SIG-M5 treated with dmso at 0.1 percent for 504 hours (cell line): ENCODE measurements at regions not wholly inside any gene's neighbourhood (a gene's known extent, or its start where the extent isn't known, plus 50 kb on each side); places are given as distances from the start of the nearest gene placed in this dataset.

Experiments used
- DNase-seq: peaks from one replicate; lab custom pipeline; 2025; ENCODE audit not compliant: unreplicated experiment; lab: John Stamatoyannopoulos, UW

DNA sequence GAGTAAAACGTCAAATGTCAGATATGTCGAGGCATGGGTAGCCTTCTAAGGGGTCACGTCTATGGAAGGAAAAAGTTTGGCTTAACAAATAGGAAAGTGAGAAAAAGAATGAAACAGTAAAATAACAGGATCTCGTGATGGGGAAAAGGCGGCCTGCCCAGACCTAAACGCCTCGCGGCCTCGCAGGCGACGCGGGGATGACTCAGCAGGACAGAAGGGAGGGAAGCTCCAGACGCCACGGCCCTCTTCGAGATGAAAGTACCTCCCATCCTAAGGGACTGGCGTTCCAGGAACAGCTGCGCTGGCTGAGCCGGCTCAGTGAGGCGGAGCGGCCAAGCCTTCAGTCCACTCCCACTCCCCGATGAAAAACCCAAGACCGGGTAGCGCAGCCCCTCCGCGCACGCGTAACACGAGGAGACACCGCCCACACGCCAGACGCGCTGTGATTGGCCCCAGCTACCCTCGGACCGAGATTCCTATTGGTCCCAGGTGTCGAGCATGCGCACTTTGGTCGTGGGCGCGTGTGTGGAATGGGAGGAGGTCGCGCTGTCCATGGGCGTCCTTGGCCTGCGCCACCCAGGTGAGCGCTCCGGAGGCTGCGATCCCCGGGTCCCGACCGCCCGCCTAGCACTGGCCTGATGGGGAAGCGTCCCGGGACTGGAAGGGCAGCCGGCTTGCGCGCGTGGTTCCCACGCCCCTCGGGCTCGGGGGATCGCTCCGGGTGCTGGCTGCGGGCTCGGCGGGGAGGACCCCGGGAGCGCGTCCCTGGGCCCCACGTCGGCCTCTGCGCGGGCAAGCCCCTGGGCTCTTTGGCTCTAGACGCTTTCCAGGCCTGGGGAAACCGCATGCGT is 588.5 kb downstream of the MTRR start:
- no peak for DNase-seq

DNA sequence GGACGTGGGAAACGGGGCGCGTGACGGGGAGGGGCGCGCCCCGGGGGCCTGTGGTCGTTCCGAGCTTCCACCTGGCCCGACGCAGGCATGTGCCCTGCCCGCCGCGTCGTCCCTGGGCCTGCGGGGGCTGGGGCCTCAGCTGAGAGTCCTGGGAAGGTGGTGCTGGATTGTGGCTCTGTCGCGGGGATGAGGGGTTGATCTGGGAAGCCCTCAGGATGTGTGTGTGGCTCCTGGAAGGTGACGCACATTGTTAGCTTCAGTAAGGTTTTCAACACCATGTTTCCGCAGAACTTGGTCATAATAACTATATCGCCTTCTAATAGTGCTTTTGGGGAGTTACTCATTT is 589.1 kb downstream of the MTRR start:
- no peak for DNase-seq

DNA sequence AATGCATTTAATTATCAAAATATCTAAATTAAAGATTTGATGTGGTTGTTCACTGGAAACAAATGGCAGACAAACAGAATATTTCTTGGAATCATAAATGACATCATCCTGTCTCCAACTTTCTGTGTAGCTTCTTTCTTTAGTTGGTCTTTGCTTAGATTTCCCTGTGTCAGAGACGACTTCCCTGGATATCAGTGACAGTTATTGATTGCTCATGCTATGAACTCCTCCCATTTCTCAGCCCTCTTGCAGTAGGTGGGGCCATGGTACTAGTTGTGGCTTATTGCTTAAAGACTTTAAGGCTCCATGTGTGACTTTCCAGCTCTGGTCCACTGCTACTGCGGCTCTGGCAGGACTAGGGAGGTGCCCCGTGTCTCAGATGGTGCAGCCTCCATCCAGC is 592.6 kb downstream of the MTRR start:
- no peak for DNase-seq

DNA sequence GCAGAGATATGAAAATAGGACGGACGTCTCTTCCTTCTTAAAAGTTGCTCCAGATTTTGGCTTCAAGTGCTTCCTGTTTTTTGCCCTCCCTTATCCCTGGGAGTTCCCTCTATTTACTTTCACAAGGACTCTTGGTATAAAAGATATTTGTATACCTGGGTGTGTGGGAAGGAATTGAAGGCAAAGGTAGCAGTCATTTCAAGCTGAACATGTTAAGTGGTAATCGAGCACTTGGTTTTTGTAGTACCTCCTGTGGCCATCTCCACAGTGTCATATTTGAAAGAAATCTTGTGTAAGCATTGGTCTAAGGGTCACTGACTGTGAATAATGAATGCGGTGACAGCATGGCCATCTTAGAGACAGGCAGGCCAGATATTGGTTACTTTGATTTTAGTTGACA is 593.6 kb downstream of the MTRR start:
- no peak for DNase-seq

DNA sequence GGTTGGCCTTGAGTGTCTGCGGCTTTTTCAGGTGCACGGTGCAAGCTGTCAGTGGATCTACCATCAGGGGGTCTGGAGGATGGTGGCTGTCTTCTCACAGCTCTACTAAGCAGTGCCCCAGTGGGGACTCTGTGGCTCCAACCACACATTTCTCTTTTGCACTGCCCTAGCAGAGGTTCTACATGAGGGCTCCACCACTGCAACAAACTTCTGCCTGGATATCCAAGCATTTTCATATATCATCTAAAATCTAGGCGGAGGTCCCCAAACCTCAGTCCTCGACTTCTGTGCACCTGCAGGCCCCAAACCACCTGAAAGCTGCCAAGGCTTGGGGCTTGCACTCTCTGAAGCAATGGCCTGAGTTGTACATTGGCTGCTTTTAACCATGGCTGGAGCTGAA is 601.5 kb downstream of the MTRR start:
- no peak for DNase-seq

DNA sequence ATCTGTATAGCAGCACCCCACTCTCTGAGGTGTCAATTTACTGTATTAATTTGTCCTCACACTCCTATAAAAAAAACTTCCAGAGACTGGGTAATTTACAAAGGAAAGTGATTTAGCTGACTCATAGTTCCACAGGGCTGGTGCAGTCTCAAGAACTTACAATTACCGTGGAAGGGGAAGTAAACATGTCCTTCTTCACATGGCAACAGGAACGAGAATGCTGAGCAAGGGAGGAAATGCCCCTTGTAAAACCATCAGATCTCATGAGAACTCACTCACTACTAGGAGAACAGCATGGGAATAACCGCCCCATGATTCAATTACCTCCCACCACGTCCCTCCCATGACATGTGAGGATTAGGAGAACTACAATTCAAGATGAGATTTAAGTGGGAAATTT is 602.6 kb downstream of the MTRR start:
- no peak for DNase-seq

DNA sequence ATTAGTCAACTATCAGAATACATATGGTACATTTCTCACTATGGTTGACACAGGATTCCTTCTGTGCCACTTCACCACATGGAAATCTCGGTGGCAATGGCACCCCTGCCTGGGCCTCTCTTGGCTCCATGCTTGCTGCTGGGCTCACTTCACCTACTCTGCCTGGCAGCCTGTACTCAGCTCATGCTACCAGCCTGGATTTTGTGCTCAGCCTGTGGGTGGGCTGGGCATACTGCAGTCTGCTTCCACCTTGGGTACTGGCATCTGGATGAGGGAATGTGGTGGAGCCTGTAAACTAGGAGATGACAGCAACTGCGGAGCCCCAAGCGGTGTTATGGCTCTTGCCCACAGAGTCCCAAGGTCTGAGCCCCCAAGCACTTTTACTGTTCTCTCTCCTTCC is 604.1 kb downstream of the MTRR start:
- no peak for DNase-seq

DNA sequence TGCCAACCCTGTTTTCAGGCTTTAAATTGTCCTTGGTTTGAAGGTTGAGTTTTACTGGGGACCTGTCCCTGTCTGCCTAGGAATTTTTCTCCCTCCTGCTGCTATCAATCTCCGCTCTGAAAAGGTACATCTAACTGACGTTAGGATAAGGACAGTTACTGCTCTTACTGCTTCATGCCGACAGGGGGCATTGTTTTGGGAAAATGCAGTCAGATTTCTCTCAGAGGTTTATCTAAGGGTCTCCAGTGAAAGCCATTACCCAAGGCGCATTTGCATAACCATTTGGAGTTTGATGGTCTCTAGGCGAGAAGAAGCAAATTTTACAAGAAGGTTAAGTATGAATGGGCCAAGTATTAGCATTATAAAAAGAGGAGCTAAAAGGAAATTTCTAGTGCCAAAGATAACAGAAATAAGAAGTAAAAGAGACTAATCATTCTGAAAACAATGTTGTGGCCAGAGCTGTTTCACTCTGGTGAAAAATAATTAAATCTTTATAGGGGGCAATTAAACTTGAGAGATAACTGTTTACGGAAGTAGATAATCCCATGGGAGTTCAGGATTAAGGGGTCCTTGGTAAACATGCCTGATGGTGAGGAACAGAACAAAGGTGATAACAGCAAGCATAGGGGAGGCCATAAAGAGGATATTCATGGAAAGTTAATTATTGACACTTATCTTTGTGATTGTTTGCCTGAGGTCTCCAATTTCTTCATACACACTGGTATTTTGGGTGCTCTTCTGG is 605.0 kb downstream of the MTRR start:
- DNase-seq = no peak

DNA sequence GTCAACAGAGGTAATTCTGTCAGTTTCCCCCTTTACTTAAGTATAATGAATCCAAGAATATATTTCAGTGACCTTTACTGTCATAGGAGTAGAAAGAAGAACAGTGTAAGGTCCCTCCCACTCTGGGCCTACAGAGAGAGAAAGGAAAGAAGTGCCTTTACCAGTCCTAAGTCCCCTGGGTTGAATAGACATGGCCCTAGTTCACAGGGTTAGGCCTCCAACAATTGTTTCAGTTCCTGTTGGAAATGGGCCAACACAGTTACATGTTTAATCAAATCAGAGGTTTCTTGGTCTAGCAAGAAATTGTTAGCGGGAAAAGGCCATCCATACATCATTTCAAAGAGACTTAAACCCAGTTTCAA is 605.6 kb downstream of the MTRR start:
- no peak for DNase-seq

DNA sequence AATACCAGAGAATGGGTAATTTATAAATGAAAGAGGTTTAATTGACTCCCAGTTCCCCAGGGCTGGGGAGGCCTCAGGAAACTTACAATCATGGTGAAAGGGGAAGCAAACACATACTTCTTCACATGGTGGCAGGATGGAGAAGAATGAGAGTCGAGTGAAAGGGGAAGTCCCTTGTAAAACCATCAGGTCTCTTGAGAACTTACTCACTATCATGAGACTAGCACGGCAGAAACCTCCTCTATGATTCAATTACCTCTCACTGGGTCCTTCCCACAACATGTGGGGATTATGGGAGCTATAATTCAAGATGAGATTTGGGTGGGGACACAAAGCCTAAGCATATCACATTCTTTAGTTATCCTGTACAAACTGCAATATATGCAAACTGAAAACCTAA is 609.4 kb downstream of the MTRR start:
- no peak for DNase-seq

DNA sequence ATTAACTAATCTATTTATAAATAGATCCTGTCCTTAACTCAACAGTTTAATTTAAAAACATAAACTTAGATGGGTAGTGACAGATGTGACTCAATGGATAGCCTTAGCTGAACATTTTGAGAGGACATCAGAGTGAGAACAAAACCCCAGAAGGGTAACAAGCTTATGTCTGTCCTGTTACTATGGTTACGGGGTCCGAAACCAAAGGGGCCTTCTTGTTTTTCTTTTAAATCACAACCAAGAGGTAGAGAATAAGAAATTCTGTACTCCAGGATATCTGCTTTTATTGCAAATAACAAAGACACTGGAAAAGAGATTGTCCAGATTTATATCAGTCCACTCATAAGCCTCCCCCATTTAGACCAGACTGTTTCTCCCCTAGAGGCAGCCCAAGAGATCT is 612.1 kb downstream of the MTRR start:
- DNase-seq = no peak

DNA sequence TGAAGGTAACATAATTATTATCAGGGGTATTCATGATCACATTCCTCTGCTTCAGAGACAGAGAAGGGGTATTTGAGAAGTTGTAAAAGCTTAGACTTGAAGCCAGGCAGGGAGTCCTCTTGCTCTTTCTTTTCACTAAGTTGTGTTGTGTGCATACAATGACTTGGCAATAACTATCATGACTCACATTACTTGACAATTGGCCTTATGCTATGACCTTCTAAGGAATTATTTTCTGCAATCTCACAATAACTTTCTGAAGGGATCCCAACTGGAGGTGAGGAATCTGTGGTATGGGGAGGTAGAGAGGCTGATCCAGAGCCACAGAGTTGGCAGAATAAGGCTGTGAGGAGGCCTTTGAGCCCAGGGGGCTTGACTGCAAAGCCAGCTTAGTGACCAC is 622.3 kb downstream of the MTRR start:
- DNase-seq = no peak

DNA sequence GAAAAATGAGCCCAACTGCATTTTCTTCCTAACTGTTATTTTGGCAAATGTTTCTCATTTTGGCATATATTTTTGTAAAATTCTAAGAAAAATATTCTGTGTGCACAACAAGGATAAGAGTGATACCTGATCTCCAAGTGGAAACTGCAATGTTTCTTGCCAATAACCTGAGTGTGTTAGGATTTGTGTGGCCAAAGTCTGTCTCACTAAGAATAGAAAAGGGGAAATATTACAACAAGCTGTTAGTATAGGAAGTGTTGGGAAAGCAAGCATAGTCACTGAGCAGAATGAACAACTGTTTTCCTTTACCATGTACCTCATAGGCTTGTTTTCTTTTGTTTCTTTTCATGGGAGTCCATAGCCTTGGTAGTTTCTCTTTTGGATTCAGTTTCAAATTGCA is 624.2 kb downstream of the MTRR start:
- DNase-seq = no peak

DNA sequence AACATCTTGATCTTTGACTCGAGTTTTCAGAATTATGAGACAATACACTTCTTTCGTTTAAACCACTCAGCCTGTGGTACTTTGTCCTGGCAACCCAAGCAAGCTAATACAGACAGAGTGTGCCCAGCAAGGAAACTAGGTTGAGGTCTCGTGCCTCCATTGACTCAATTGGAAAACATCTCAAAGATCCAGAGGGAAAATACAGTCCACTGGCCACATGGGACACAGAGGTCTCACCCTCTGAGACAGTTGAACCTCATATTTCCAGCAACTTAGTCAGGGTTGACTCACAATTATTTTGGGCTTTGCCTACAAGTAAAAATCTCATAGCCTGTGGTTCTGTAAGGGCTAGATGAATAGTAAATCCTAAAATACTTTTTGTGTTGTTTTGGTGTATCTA is 631.5 kb downstream of the MTRR start:
- DNase-seq = no peak

DNA sequence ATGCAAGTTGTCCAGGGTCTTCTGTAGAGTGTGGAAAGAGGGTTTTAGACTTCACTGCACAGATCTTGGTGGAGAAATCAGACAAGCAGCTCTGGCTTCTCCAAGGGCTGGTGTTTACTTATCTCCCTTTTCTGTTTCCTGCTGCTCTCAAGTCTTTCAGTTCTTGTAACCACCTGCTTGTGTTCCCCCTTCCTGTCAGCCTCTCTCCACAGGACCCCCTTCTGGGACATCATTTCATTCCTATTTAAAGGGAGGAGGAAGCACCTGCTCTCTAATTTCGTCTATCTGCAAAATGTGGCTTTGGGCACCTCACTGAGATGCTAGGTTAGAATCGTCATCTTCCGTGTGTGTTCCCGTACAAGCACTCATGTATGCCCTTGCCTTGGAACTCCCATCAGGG is 636.2 kb downstream of the MTRR start:
- no peak for DNase-seq

DNA sequence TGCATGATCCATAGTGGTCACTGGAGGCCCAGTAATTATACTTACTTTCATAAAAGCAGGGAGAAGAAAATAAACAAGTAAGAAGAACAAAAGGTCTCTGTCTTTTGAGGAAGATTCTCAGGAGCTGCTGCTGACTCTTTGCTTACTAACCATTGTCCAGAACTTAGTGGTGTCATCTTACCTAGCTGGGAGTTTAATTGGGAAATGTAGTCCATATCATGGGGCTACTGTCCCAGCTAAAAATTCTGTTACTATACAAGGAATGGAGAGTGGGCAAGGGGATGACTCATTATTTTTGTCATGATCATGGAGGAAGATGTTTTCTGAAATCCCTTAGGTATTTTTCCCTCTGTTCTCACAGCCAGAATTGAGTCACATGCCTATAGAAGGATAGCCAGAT is 639.3 kb downstream of the MTRR start:
- no peak for DNase-seq

DNA sequence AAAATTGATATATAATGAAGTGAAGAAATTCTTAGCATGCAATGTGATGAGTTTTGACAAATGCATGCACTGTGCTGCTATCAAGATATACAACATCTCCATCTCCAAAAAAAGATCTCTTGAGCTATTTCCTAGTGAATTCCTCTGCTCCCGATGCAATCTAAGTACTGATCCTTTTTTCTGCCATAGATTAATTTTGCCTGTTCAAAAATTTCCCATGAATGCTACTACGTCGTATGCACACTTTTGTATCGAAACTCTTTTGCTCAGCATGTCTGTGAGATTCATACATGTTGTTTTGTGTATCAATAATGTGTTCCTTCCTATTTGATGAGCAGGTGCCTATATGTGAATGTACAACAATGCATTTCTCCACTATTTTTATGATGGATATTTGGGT is 647.4 kb downstream of the MTRR start:
- no peak for DNase-seq

DNA sequence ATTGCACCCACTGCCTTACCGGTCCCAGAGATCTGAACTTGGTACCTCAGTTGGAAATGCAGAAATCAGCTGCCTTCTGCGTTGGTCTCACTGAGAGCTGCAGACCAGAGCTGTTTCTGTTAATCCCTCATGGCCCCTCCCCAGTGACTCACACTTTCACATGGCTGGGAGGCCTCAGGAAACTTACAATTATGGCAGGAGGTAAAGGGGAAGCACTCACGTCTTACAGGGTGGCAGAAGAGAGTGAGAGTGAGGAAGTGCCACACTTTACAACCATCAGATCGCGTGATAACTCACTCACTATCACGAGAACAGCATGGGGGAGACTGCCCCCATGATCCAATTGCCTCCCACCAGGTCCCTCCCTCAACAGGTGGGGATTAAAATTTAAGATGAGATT is 648.5 kb downstream of the MTRR start:
- DNase-seq = no peak

DNA sequence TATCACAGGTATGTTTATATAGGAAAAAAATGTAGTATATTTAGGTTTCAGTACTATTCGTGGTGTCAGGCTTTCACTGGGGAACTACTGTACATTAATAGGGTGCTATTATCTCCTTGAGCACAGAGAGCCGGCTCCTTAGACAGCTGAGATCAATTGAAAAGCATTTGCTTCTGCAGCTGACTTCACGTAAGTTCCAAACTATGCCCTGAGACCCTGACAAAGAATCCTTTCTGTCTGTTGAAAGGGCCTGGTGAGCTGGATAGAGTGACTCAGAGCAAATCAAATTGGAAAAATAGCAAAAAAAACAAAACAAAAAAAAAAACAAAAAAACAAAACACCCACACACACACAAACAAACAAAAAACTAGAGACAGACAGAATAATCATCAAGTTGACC is 652.0 kb downstream of the MTRR start:
- no peak for DNase-seq

DNA sequence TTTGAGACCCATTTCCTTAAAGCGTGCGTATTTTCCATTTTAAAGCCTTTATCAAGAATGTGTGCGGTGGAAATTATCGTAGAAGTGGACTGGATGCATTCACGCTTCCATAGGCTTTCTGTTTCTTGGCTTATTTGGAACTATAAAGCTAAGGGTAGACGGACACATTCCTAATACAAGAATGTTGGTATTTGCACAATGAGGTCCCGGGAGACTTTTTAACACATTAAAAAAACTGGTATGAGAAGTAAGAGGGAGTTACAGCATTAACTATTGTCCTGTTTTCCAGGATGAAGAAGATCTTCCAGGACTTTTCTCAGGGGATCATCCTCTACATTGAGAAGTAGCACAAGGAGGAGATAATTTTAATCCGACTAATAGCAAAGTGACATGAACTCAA is 653.0 kb downstream of the MTRR start:
- no peak for DNase-seq

DNA sequence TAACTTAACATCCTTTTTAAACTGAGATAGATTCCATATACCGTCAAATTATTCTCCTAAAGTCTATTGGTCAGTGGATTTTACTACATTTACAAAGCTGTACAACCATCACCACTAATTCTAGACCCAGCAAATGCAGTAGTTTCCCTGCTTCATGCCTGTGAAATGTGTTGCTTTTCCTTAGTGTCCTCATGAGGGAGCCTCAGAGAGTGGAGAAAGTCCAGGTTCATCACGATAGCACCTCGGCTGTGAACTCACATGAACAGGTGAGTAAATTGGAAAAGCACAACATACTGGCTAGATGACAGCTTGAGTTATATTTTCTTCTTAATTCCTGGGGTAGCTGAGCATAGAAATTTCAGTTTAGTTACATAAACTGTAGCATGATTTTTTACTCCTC is 653.7 kb downstream of the MTRR start:
- no peak for DNase-seq

DNA sequence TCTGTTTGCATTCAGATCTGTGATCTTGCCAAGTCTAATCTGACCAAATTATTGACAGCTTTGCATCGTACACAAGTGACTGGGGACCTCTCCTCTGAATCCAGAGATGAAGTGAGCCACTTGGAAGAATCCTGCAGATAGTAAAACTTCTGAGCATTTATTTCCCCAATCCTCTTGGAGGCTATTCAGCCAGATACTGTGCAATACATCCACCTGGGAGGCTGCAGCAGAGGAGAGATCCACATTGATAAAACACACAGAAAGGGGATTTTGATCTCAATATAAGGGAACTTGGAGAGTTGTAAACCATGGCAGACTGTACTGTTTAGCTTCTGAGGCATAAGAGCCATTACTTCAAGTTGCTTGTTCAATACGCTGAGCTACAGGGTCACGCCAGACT is 654.6 kb downstream of the MTRR start:
- DNase-seq = no peak

DNA sequence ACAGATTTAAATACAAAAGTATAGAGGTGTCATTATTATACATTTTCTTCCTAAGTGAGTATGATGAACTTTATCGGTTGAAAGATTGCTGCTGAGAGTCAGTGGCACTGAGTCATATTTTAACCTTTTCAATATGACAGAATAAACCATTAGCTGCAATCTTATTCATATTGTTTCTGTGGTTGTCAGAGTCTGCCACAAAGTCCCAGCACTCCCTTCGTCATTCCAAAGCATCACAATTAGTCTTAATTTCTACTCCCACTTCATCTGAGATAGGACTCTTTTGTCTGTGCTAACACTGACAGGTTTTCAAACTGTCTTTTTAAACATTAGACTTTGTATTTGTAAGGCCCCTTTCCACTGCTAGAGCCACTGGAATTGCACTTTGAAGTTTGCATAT is 656.9 kb downstream of the MTRR start:
- no peak for DNase-seq
